H1 (cell line): ENCODE measurements at regions not wholly inside any gene's neighbourhood (a gene's known extent, or its start where the extent isn't known, plus 50 kb on each side); places are given as distances from the start of the nearest gene placed in this dataset.

ENCODE experiments used
- CTCF ChIA-PET: fragments of 300-600 bp; sonication (Branson Sonifier 250); formaldehyde crosslinking; loops from one replicate; lab custom pipeline; 2021; ENCODE audit not compliant: partially characterized antibody; lab: Charles Lee
- POLR2A ChIA-PET: fragments of 300-600 bp; sonication (Branson Sonifier 250); formaldehyde crosslinking; loops from one replicate; lab custom pipeline; 2021; ENCODE audit warnings: inconsistent platforms; ENCODE audit not compliant: partially characterized antibody; lab: Charles Lee
- DNase-seq, 2 experiments: peaks; one replicate each; pipeline versions ENCODE4 v3.0.0 to v3.0.0-alpha.2; 2010 to 2022; ENCODE audit warnings: low spot score in 2 of 2, low read depth in 1 of 2, mixed read lengths in 1 of 2
- FAIRE-seq: peaks from 2 replicates; lab custom pipeline; 2011; peaks lifted over from hg19 to GRCh38; lab: Jason Lieb, UNC
- H2AFZ ChIP-seq: 2 replicates; pipeline ENCODE4 v1.8.1; 2012; ENCODE audit warnings: low read length, inconsistent platforms
- H2AK5ac ChIP-seq: 2 replicates; pipeline ENCODE4 v1.6.1; 2013; ENCODE audit warnings: low read depth, low read length
- H2BK120ac ChIP-seq: replicated peaks from 2 replicates; pipeline ENCODE3; 2013; ENCODE audit warnings: low read depth, low read length, inconsistent platforms
- H2BK12ac ChIP-seq: 2 replicates; pipeline ENCODE4 v1.6.1; 2013; ENCODE audit warnings: low read depth, low read length
- H2BK15ac ChIP-seq: 2 replicates; pipeline ENCODE4 v1.6.1; 2013; ENCODE audit warnings: low read length
- H2BK20ac ChIP-seq: 2 replicates; pipeline ENCODE4 v1.6.1; 2013; ENCODE audit warnings: low read length
- H2BK5ac ChIP-seq: 2 replicates; pipeline ENCODE4 v1.6.1; 2013; ENCODE audit warnings: low read depth, low read length
- H3K14ac ChIP-seq: 2 replicates; pipeline ENCODE4 v1.6.1; 2013; ENCODE audit warnings: inconsistent platforms; ENCODE audit not compliant: insufficient read length
- H3K18ac ChIP-seq: 2 replicates; pipeline ENCODE4 v1.6.1; 2013; ENCODE audit warnings: low read length; ENCODE audit errors: extremely low read depth
- H3K23ac ChIP-seq: 2 replicates; pipeline ENCODE4 v1.6.1; 2013; ENCODE audit warnings: inconsistent platforms; ENCODE audit not compliant: insufficient read length
- H3K23me2 ChIP-seq: 2 replicates; pipeline ENCODE4 v1.6.1; 2013; ENCODE audit warnings: low read depth, low read length
- H3K27ac ChIP-seq: 2 replicates; pipeline ENCODE4 v1.6.1; 2011; ENCODE audit warnings: low read depth, low read length, inconsistent platforms
- H3K27me3 ChIP-seq, 4 experiments: replicated peaks in 1 of 4; 1 replicate in 1 of 4; 2 replicates in 3 of 4; pipeline versions ENCODE4 v1.6.1 to v1.8.1; 2011 to 2013; ENCODE audit warnings: low read length in 3 of 4, mild to moderate bottlenecking in 3 of 4, inconsistent platforms in 2 of 4, mixed read lengths in 2 of 4, moderate library complexity in 1 of 4; ENCODE audit not compliant: control insufficient read depth in 3 of 4, insufficient read depth in 3 of 4; ENCODE audit errors: extremely low read depth in 1 of 4
- H3K36me3 ChIP-seq, 4 experiments: 2 replicates each; pipeline versions ENCODE4 v1.6.1 to v1.8.1; 2011 to 2013; ENCODE audit warnings: mild to moderate bottlenecking in 4 of 4, low read length in 3 of 4, moderate library complexity in 2 of 4, control low read depth in 1 of 4, inconsistent platforms in 1 of 4; ENCODE audit not compliant: insufficient read depth in 4 of 4, control insufficient read depth in 2 of 4
- H3K4ac ChIP-seq: replicated peaks from 2 replicates; pipeline ENCODE3; 2013; ENCODE audit warnings: low read length, low read depth, mixed read lengths, inconsistent platforms; ENCODE audit not compliant: insufficient read length
- H3K4me1 ChIP-seq, 4 experiments: replicated peaks in 1 of 4; 1 replicate in 1 of 4; 2 replicates in 3 of 4; pipeline versions ENCODE4 v1.6.1 to v1.8.1; 2011 to 2013; ENCODE audit warnings: low read length in 3 of 4, inconsistent platforms in 2 of 4, mixed read lengths in 1 of 4; ENCODE audit not compliant: insufficient read depth in 4 of 4, control insufficient read depth in 3 of 4
- H3K4me2 ChIP-seq, 2 experiments: 2 replicates each; pipeline versions ENCODE4 v1.6.1 to v1.8.1; 2011 to 2013; ENCODE audit warnings: low read depth in 2 of 2, low read length in 2 of 2, control low read depth in 1 of 2, inconsistent platforms in 1 of 2, mild to moderate bottlenecking in 1 of 2; ENCODE audit not compliant: insufficient read depth in 1 of 2
- H3K4me3 ChIP-seq, 4 experiments: fragments of 200-600, 300-600 bp in 1 of 4; sonication (generic), shearing (Covaris generic), sonication (Bioruptor Twin) in 1 of 4; 2 replicates each; pipeline versions ENCODE4 v1.5.1 to v1.8.1; 2011 to 2016; ENCODE audit warnings: low read length in 4 of 4, low read depth in 3 of 4, control low read depth in 2 of 4, inconsistent platforms in 2 of 4, mild to moderate bottlenecking in 2 of 4, mixed read lengths in 1 of 4, moderate library complexity in 1 of 4; ENCODE audit not compliant: insufficient read depth in 2 of 4; ENCODE audit errors: extremely low read depth in 1 of 4
- H3K56ac ChIP-seq: replicated peaks from 2 replicates; pipeline ENCODE3; 2013; ENCODE audit warnings: low read depth, mild to moderate bottlenecking, mixed read lengths, low read length, inconsistent platforms; ENCODE audit not compliant: insufficient read length
- H3K79me1 ChIP-seq: 2 replicates; pipeline ENCODE4 v1.6.1; 2013; ENCODE audit warnings: low read depth, low read length, control low read depth
- H3K79me2 ChIP-seq, 2 experiments: 2 replicates each; pipeline versions ENCODE4 v1.6.1 to v1.8.1; 2012 to 2013; ENCODE audit warnings: low read length in 2 of 2, mild to moderate bottlenecking in 2 of 2, inconsistent platforms in 1 of 2; ENCODE audit not compliant: insufficient read depth in 2 of 2, control insufficient read depth in 1 of 2
- H3K9ac ChIP-seq, 4 experiments: replicated peaks in 1 of 4; 1 replicate in 1 of 4; 2 replicates in 3 of 4; pipeline versions ENCODE4 v1.6.1 to v1.8.1; 2011 to 2013; ENCODE audit warnings: low read depth in 3 of 4, low read length in 3 of 4, control low read depth in 2 of 4, mild to moderate bottlenecking in 2 of 4, moderate library complexity in 2 of 4, inconsistent platforms in 1 of 4; ENCODE audit errors: extremely low read depth in 1 of 4
- H3K9me3 ChIP-seq, 2 experiments: 2 replicates each; pipeline versions ENCODE4 v1.6.1 to v1.8.1; 2012 to 2013; ENCODE audit warnings: mild to moderate bottlenecking in 2 of 2, moderate library complexity in 2 of 2, control low read depth in 1 of 2, inconsistent platforms in 1 of 2, low read depth in 1 of 2, low read length in 1 of 2, mixed read lengths in 1 of 2; ENCODE audit not compliant: insufficient read depth in 2 of 2
- H4K20me1 ChIP-seq, 2 experiments: replicated peaks in 1 of 2; 2 replicates each; pipeline versions ENCODE3 to v1.8.1; 2011 to 2013; ENCODE audit warnings: inconsistent platforms in 2 of 2, low read length in 2 of 2, mild to moderate bottlenecking in 1 of 2; ENCODE audit not compliant: insufficient read depth in 2 of 2, control insufficient read depth in 1 of 2
- H4K5ac ChIP-seq: 2 replicates; pipeline ENCODE4 v1.6.1; 2013; ENCODE audit warnings: low read length, low read depth, mixed read lengths, inconsistent platforms; ENCODE audit not compliant: insufficient read length
- H4K8ac ChIP-seq: 2 replicates; pipeline ENCODE4 v1.8.0; 2013; ENCODE audit warnings: mild to moderate bottlenecking, moderate library complexity, low read length, inconsistent platforms; ENCODE audit not compliant: insufficient read depth; ENCODE audit errors: extremely low read depth
- H4K91ac ChIP-seq: replicated peaks from 2 replicates; pipeline ENCODE3; 2013; ENCODE audit warnings: low read length, mixed read lengths, inconsistent platforms; ENCODE audit not compliant: insufficient read length
- BRCA1 ChIP-seq: IDR thresholded peaks from 2 replicates; pipeline ENCODE4 v1.6.1; 2012; ENCODE audit warnings: low read depth, low read length, improper control_type of control experiment
- NANOG ChIP-seq: IDR thresholded peaks from 2 replicates; pipeline ENCODE4 v1.6.1; 2011; ENCODE audit warnings: low read length, low read depth, mild to moderate bottlenecking, inconsistent platforms; ENCODE audit not compliant: insufficient read depth, poor library complexity, severe bottlenecking
- POLR2AphosphoS5 ChIP-seq: IDR thresholded peaks from 2 replicates; pipeline ENCODE4 v1.6.1; 2011; ENCODE audit warnings: low read depth, low read length
- WGBS, 2 experiments: shearing (Covaris generic) in 1 of 2; methylation state at CpG; one replicate each; pipeline versions ENCODE4 v1.1.6 to v1.1.7; 2013 to 2015; ENCODE audit warnings: low lambda C conversion rate in 2 of 2, mixed read lengths in 2 of 2, inconsistent platforms in 1 of 2, low coverage in 1 of 2, missing lambda C conversion rate in 1 of 2; ENCODE audit not compliant: insufficient replicate concordance in 2 of 2, insufficient coverage in 1 of 2, insufficient read length in 1 of 2; ENCODE audit errors: extremely low coverage in 1 of 2, missing lambda C conversion rate in 1 of 2; 5-methylcytosine and 5-hydroxymethylcytosine counted together

GRCh38 chr6:94289131-94289530, 869.8 kb upstream of the EPHA7 start:
- no peak for TF ChIP-seq BRCA1
- TF ChIP-seq POLR2AphosphoS5: peak; percentile 54; the same call in 1 of the 2 replicates
- peak; percentile 9 for TF ChIP-seq NANOG
- Histone ChIP-seq H3K23ac (no peak overlapping the region), H3K18ac (no peak overlapping the region), H3K9me3 (no peaks in the 10 kb centered on the region), H3K9ac (no peak overlapping the region), H3K14ac (no peak overlapping the region), H3K4me1 (no peaks in the 10 kb centered on the region; a peak in 1 of 7 replicates), H3K36me3 (no peaks in the 10 kb centered on the region), H3K4me3 (no peak overlapping the region), H4K20me1 (no peaks in the 10 kb centered on the region), H3K4ac (no peak overlapping the region), H2BK120ac (no peak overlapping the region), H3K27me3 (peaks cover 0 to 2% (median 1%) of the 10 kb centered on the region in 4 experiments; a peak in 1 of 7 replicates), H3K4me2 (no peak overlapping the region), H4K91ac (no peak overlapping the region), H2AK5ac (no peak overlapping the region), H2BK5ac (no peak overlapping the region), H3K56ac (no peak overlapping the region), H4K8ac (no peak overlapping the region), H3K23me2 (no peaks in the 10 kb centered on the region; the same call in 1 of the 2 replicates), H3K79me2 (no peaks in the 10 kb centered on the region), H2BK12ac (no peak overlapping the region), H3K79me1 (no peaks in the 10 kb centered on the region), H2AFZ (no peak overlapping the region), H3K27ac (no peak overlapping the region), H2BK15ac (no peak overlapping the region), H2BK20ac (no peak overlapping the region), H4K5ac (no peak overlapping the region)
- no peak for DNase-seq
- ChIA-PET POLR2A (no interaction called here), CTCF (no interaction called here)
- WGBS, 2 experiments: 56% methylated on average over 6 of the region's 6 CpGs; no CpG with 5 or more reads in 1 of the 2 experiments
- no peak for FAIRE-seq
